HCT116 (cell line): ENCODE measurements at regions not wholly inside any gene's neighbourhood (a gene's known extent, or its start where the extent isn't known, plus 50 kb on each side); places are given as distances from the start of the nearest gene placed in this dataset.

Experiments
- ATAC-seq: fragments of 200-7000 bp; cut with Tn5 transposase; 2 replicates; pipeline ENCODE4 v1.9.1; 2020; ENCODE audit warnings: mild to moderate bottlenecking, moderate library complexity
- BruUV-seq: library from RNA; stranded (reverse); fragments of 400-500 nt; replicated peaks from 2 replicates; lab custom pipeline; 2021; lab: Mats Ljungman, UMichigan
- CTCF ChIA-PET: fragments of 300-600 bp; sonication (Branson Sonifier 250); formaldehyde crosslinking; loops from one replicate; lab custom pipeline; 2021; ENCODE audit warnings: antibody characterized with exemption; lab: Charles Lee
- POLR2A ChIA-PET: fragments of 300-600, 350-600 bp; sonication (Branson Sonifier 250); formaldehyde crosslinking; loops from one replicate; lab custom pipeline; 2021; ENCODE audit warnings: antibody characterized with exemption; lab: Charles Lee
- RAD21 ChIA-PET, 2 experiments: fragments of 300-600 bp; sonication (Branson Sonifier 250); formaldehyde crosslinking; loops; one replicate each; lab custom pipeline; 2023; ENCODE audit warnings: low total read pairs in 2 of 2; ENCODE audit not compliant: uncharacterized antibody in 2 of 2, unreplicated experiment in 2 of 2, low non-redundant PET in 1 of 2; lab: Charles Lee
- DNase-seq: peaks from one replicate; pipeline ENCODE4 v3.0.0-alpha.2; 2010; ENCODE audit warnings: low read depth, low spot score
- H2AFZ ChIP-seq: fragments of 200-600 bp; shearing (Covaris generic), sonication (generic); 2 replicates; pipeline ENCODE4 v1.6.1; 2017; ENCODE audit warnings: low read depth, mixed run types, mixed read lengths, antibody characterized with exemption, low read length; ENCODE audit not compliant: poor library complexity, severe bottlenecking
- H3K27ac ChIP-seq: 2 replicates; pipeline ENCODE4 v1.5.1; 2012; ENCODE audit warnings: low read depth, low read length
- H3K27me3 ChIP-seq: fragments of 200-600 bp; sonication (generic); 2 replicates; pipeline ENCODE4 v1.6.1; 2016; ENCODE audit warnings: mixed run types, low read length, mixed read lengths; ENCODE audit not compliant: insufficient read depth
- H3K36me3 ChIP-seq, 2 experiments: fragments of 200-500 bp in 1 of 2; fragments of 200-600 bp in 1 of 2; sonication (Bioruptor generic) in 1 of 2; sonication (generic) in 1 of 2; 2 replicates each; pipeline versions ENCODE4 v1.5.1 to v1.6.1; 2014 to 2016; ENCODE audit warnings: low read length in 2 of 2, inconsistent platforms in 1 of 2, mixed read lengths in 1 of 2, mixed run types in 1 of 2; ENCODE audit not compliant: insufficient read depth in 2 of 2, control insufficient read depth in 1 of 2
- H3K4me1 ChIP-seq, 2 experiments: fragments of 200-600 bp in 1 of 2; sonication (generic) in 1 of 2; 2 replicates each; pipeline versions ENCODE4 v1.5.1 to v1.6.1; 2012 to 2017; ENCODE audit warnings: low read length in 2 of 2, inconsistent platforms in 1 of 2, mild to moderate bottlenecking in 1 of 2, mixed read lengths in 1 of 2, mixed run types in 1 of 2, moderate library complexity in 1 of 2; ENCODE audit not compliant: insufficient read depth in 2 of 2, control insufficient read depth in 1 of 2
- H3K4me2 ChIP-seq: fragments of 200-600 bp; sonication (generic); 2 replicates; pipeline ENCODE4 v1.6.1; 2017; ENCODE audit warnings: mixed run types, low read length, mixed read lengths
- H3K4me3 ChIP-seq, 2 experiments: fragments of 200-600 bp in 1 of 2; sonication (generic) in 1 of 2; replicated peaks in 1 of 2; 2 replicates each; pipeline ENCODE4 v1.5.1; 2011 to 2016; ENCODE audit warnings: low read length in 2 of 2, control low read depth in 1 of 2, low read depth in 1 of 2, mild to moderate bottlenecking in 1 of 2, mixed read lengths in 1 of 2, mixed run types in 1 of 2
- H3K79me2 ChIP-seq: fragments of 200-600 bp; sonication (generic); 2 replicates; pipeline ENCODE4 v1.6.1; 2017; ENCODE audit warnings: mild to moderate bottlenecking, mixed run types, low read length, moderate library complexity, mixed read lengths; ENCODE audit not compliant: insufficient read depth
- H3K9ac ChIP-seq: fragments of 200-600 bp; sonication (generic); 2 replicates; pipeline ENCODE4 v1.6.1; 2016; ENCODE audit warnings: low read length, mixed read lengths
- H3K9me2 ChIP-seq: fragments of 200-600 bp; sonication (generic), shearing (Covaris generic); 2 replicates; pipeline ENCODE4 v1.6.1; 2017; ENCODE audit warnings: mixed run types, mild to moderate bottlenecking, moderate library complexity; ENCODE audit not compliant: insufficient read depth
- H3K9me3 ChIP-seq, 2 experiments: fragments of 200-500 bp in 1 of 2; fragments of 200-600 bp in 1 of 2; sonication (Bioruptor generic) in 1 of 2; sonication (generic) in 1 of 2; 2 replicates each; pipeline ENCODE4 v1.6.1; 2014 to 2017; ENCODE audit warnings: low read length in 2 of 2, mixed read lengths in 2 of 2, inconsistent platforms in 1 of 2, low read depth in 1 of 2, mild to moderate bottlenecking in 1 of 2, mixed run types in 1 of 2, moderate library complexity in 1 of 2; ENCODE audit not compliant: control insufficient read depth in 1 of 2, insufficient read depth in 1 of 2
- H4K20me1 ChIP-seq: fragments of 200-600 bp; sonication (generic), shearing (Covaris generic); 2 replicates; pipeline ENCODE4 v1.6.1; 2017; ENCODE audit warnings: mixed run types, mild to moderate bottlenecking, moderate library complexity; ENCODE audit not compliant: insufficient read depth
- EGR1 ChIP-seq: IDR thresholded peaks from 2 replicates; pipeline ENCODE4 v1.6.1; 2012; ENCODE audit warnings: low read depth
- EZH2 ChIP-seq: fragments of 200-600 bp; sonication (generic); IDR thresholded peaks from 2 replicates; pipeline ENCODE4 v1.6.1; 2017; ENCODE audit warnings: antibody characterized with exemption, mixed run types
- RAD21 ChIP-seq: IDR thresholded peaks from 2 replicates; pipeline ENCODE4 v1.6.1; 2012; ENCODE audit warnings: low read depth, mild to moderate bottlenecking
- TCF7L2 ChIP-seq: IDR thresholded peaks from 2 replicates; pipeline ENCODE4 v1.7.0; 2011; ENCODE audit warnings: borderline replicate concordance, inconsistent platforms; ENCODE audit not compliant: insufficient read depth, insufficient read length; ENCODE audit errors: extremely low read depth
- ZBTB33 ChIP-seq: IDR thresholded peaks from 2 replicates; pipeline ENCODE4 v1.6.1; 2011; ENCODE audit warnings: mild to moderate bottlenecking, low read length, moderate library complexity; ENCODE audit not compliant: insufficient replicate concordance; ENCODE audit errors: extremely low read depth
- ZNF274 ChIP-seq: fragments of 200-500 bp; sonication (Bioruptor generic); IDR thresholded peaks from 2 replicates; pipeline ENCODE4 v1.6.1; 2014; ENCODE audit warnings: mild to moderate bottlenecking, low read depth, low read length, inconsistent platforms
- intact Hi-C: fragments of 100-400 bp; cut with micrococcal nuclease; formaldehyde crosslinking; loops from 2 replicates; pipeline ENCODE4 v1.10.0; 2022

GRCh38 chr10:80708185-80708584 is 170.5 kb downstream of the SH2D4B start:
- Histone ChIP-seq H3K9ac (no peak overlapping the region), H3K27ac (no peak overlapping the region), H3K4me1 (no peaks in the 10 kb centered on the region), H3K9me2 (no peaks in the 10 kb centered on the region), H3K79me2 (no peaks in the 10 kb centered on the region), H3K9me3 (no peaks in the 10 kb centered on the region), H2AFZ (no peak overlapping the region), H3K27me3 (peaks cover 16% of the 10 kb centered on the region), H3K4me2 (no peak overlapping the region), H4K20me1 (no peaks in the 10 kb centered on the region), H3K36me3 (no peaks in the 10 kb centered on the region), H3K4me3 (no peak overlapping the region)
- RAD21 ChIA-PET = no interaction called here
- DNase-seq = no peak
- ATAC-seq = no peak
- no TSS peak for BruUV-seq
- intact Hi-C loops = no loop called here
- POLR2A ChIA-PET = no interaction called here
- CTCF ChIA-PET = no interaction called here
- no peak for TF ChIP-seq RAD21
- TF ChIP-seq ZBTB33 = no peak

GRCh38 chr10:80708808-80709207 is 171.1 kb downstream of the SH2D4B start:
- intact Hi-C loops = no loop called here
- CTCF ChIA-PET = no interaction called here

More at GRCh38 chr10:80708808-80709207, 171.1 kb downstream of the SH2D4B start:
- H3K79me2 ChIP-seq = no peaks in the 10 kb centered on the region
- no peaks in the 10 kb centered on the region for H3K36me3 ChIP-seq
- DNase-seq = no peak
- ChIA-PET RAD21 (no interaction called here), POLR2A (no interaction called here)
- H3K4me2 ChIP-seq = no peak overlapping the region
- H3K27ac ChIP-seq = no peak overlapping the region
- H3K27me3 ChIP-seq = peaks cover 21% of the 10 kb centered on the region
- no peaks in the 10 kb centered on the region for H3K9me2 ChIP-seq
- no peak overlapping the region for H3K4me3 ChIP-seq
- no TSS peak for BruUV-seq
- H2AFZ ChIP-seq = no peak overlapping the region
- no peak overlapping the region for H3K9ac ChIP-seq
- no peaks in the 10 kb centered on the region for H3K4me1 ChIP-seq
- no peaks in the 10 kb centered on the region for H3K9me3 ChIP-seq
- TF ChIP-seq ZNF274 (no peak), EZH2 (no peak), EGR1 (no peak), TCF7L2 (no peak)
- TF ChIP-seq, all 23 proteins: peak for 0
- no peak for ATAC-seq
- no peaks in the 10 kb centered on the region for H4K20me1 ChIP-seq
